Fibroblast of mammary gland (primary cell): ENCODE measurements at regions not wholly inside any gene's neighbourhood (a gene's known extent, or its start where the extent isn't known, plus 50 kb on each side); places are given as distances from the start of the nearest gene placed in this dataset.

Source experiments
- DNase-seq: peaks from one replicate; pipeline ENCODE4 v3.0.0-alpha.2; 2010; ENCODE audit warnings: low read depth
- H3K4me3 ChIP-seq: 2 replicates; pipeline ENCODE4 v1.5.1; 2011; ENCODE audit warnings: low read depth, mild to moderate bottlenecking, low read length, moderate library complexity; ENCODE audit not compliant: control insufficient read depth
- TF ChIP-seq, protein P1 (sequence below): conservative IDR thresholded peaks from 2 replicates; pipeline ENCODE4 v1.5.1; 2011; ENCODE audit warnings: low read depth, low read length, inconsistent platforms; ENCODE audit not compliant: control insufficient read depth, insufficient read depth

DNA sequence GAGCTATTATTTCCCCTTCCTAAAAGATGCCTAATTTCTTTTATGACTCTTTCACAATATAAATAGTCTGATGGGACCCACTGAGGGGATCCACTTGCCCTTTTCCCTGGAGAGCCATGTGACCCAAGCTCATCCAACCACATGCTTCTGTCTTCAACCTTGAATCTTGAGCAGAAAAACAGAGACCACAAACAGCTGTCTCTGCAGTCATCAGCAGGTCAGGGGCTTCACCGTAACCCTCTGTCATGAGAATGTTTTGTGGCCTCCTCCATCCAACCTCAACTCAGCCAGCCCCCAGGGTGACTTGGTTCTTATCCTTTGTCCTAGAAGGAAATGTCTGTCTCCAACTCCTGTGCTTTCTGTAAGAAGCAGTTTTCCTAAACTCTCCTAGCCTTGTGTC, 129.6 kb upstream of the POU2AF2 start:
- TF ChIP-seq, protein P1, sequence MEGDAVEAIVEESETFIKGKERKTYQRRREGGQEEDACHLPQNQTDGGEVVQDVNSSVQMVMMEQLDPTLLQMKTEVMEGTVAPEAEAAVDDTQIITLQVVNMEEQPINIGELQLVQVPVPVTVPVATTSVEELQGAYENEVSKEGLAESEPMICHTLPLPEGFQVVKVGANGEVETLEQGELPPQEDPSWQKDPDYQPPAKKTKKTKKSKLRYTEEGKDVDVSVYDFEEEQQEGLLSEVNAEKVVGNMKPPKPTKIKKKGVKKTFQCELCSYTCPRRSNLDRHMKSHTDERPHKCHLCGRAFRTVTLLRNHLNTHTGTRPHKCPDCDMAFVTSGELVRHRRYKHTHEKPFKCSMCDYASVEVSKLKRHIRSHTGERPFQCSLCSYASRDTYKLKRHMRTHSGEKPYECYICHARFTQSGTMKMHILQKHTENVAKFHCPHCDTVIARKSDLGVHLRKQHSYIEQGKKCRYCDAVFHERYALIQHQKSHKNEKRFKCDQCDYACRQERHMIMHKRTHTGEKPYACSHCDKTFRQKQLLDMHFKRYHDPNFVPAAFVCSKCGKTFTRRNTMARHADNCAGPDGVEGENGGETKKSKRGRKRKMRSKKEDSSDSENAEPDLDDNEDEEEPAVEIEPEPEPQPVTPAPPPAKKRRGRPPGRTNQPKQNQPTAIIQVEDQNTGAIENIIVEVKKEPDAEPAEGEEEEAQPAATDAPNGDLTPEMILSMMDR, result no peak

DNA sequence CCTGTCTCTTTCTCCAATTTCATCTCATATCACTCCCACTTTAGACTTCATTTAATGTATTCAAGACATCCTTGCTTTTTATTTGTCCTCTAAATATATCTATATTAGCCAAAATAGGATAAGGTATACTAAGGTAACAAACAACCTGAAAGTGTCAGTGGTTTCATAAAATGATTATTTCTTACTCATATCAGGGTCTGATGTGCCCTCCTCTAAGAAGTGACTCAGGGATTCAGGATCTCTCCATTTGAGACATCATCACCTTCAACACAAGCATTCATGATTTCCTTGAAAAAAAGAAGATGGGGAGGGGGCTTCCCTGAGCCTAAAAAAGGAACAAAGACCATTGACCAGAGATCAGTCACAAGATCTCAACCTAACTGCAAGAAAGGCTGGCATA, 131.4 kb upstream of the POU2AF2 start:
- H3K4me3 ChIP-seq, result no peak overlapping the region
- no peak for DNase-seq
- TF ChIP-seq, protein P1, result no peak

More for the DNA sequence above, 129.6 kb upstream of the POU2AF2 start:
- DNase-seq, result no peak
- H3K4me3 ChIP-seq, result no peak overlapping the region

DNA sequence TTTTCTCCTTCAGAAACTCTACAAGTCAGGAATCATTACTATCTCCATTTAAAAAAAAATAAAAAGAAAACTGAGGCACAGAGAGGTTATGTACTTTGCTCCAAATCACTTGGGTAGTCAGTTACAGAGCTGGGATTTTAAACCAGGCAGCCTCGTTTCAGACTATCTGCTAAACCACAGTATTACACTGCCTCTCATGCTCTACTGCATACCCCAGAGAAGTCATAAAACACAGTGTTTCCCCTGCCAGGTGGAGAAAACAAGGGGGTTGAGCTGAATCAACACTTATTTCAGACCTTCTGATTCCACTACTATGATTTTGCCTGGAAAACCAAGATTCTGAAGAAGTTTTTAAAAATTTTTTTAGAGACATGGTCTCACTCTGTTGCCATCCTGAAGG, 132.9 kb upstream of the POU2AF2 start:
- TF ChIP-seq, protein P1, result no peak
- H3K4me3 ChIP-seq, result no peak overlapping the region
- no peak for DNase-seq

DNA sequence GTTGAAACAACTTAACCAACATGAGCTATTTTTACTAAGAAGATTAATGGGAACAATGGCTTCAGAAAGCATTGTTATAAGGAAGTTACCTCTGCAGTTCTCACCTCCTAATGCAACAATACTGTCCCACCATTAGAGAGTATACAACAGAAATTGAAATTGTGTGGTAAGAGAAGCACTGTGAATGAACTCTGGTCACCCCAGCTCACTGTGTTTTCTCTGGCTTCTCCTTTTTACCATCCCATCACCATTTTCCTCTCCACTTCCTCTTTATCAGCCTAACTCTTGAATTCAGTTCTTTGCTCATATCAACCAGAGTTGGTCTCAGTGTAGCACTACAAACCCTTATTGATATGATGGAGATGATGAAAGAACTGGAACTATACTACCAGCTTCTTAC, 138.0 kb upstream of the POU2AF2 start:
- no peak overlapping the region for H3K4me3 ChIP-seq
- DNase-seq, result no peak
- TF ChIP-seq, protein P1, result no peak

DNA sequence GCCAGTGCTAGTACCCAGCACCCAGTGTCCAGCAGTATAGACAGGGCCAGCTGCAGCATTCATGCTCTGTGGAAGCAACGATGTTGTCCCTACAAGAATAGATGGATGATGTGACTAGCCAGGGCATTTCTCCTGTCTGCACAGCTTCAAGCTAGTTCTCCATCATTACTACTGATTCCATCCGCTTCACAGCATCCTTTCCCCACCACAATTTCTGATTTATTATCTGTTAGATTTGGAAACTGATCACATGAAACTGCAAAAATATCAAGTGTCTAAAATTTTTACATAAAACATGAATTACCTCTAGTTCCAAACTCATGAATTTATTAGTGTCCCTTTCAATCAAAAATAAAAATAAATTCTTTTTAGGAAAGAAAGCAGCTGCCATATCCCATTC, 138.9 kb upstream of the POU2AF2 start:
- H3K4me3 ChIP-seq, result no peak overlapping the region
- DNase-seq, result no peak
- TF ChIP-seq, protein P1, result no peak

DNA sequence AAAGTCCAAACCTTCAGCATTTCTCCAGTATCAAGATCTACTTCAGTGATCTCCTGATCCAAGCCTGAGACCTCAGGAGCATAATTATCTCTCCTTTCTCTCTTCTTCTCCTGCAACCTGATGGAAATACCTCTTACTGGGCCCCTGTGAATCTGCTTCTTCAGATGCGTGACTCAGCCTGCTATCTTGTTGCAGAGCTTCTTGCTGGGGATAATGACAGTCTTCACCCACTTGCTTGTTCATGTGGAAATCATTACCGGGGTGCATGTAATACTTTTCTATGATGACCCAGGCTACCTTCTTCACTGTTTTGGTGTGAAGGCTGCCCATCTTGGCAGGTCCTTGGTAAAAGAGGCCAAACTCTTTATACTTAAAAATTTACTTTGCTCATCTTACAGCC, 140.0 kb upstream of the POU2AF2 start:
- peak; percentile 41 for DNase-seq
- no peak overlapping the region for H3K4me3 ChIP-seq
- TF ChIP-seq, protein P1, result no peak

DNA sequence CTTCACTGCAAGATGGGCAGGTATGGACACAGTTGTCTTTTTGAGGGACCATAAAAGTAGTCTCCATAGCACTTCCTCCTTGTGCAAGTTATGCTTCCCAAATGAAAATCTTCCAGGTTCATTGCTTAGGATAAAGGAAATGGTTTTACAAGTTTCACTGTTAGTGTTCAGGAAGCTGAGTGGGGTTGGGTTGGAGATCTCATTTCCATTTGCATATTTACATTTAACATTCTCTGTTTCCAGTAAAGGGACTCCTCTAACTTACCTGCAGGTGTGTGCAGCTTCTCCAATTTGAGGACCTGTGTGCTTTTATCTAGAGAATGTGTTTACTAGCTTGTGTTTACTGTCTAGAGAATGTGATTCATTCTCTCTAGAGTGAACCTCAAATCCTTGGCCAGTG, 141.3 kb upstream of the POU2AF2 start:
- no peak for DNase-seq
- no peak overlapping the region for H3K4me3 ChIP-seq
- TF ChIP-seq, protein P1, result no peak
